Endodermal cell (in vitro differentiated cells): ENCODE measurements at regions not wholly inside any gene's neighbourhood (a gene's known extent, or its start where the extent isn't known, plus 50 kb on each side); places are given as distances from the start of the nearest gene placed in this dataset.

Experiments used
- DNase-seq: peaks from one replicate; pipeline ENCODE4 v3.0.0-alpha.2; 2017
- H3K27ac ChIP-seq: 2 replicates; pipeline ENCODE4 v1.5.1; 2013; ENCODE audit warnings: mild to moderate bottlenecking, low read depth, low read length, moderate library complexity
- H3K27me3 ChIP-seq: 2 replicates; pipeline ENCODE4 v1.6.1; 2013; ENCODE audit warnings: mild to moderate bottlenecking, low read length, moderate library complexity; ENCODE audit not compliant: insufficient read depth, control insufficient read depth, poor library complexity, severe bottlenecking
- H3K36me3 ChIP-seq: 2 replicates; pipeline ENCODE4 v1.7.0; 2013; ENCODE audit warnings: mild to moderate bottlenecking, low read length, moderate library complexity; ENCODE audit not compliant: control insufficient read depth, insufficient read depth
- H3K4me1 ChIP-seq: one replicate; pipeline ENCODE4 v1.7.0; 2013; ENCODE audit warnings: low read length; ENCODE audit not compliant: control insufficient read depth, insufficient read depth
- H3K4me3 ChIP-seq: 2 replicates; pipeline ENCODE4 v1.5.1; 2013; ENCODE audit warnings: mild to moderate bottlenecking, low read length, moderate library complexity
- H3K9ac ChIP-seq: 2 replicates; pipeline ENCODE4 v1.6.1; 2013; ENCODE audit warnings: mild to moderate bottlenecking, low read length, moderate library complexity; ENCODE audit not compliant: poor library complexity, severe bottlenecking; ENCODE audit errors: extremely low read depth
- H3K9me3 ChIP-seq: 2 replicates; pipeline ENCODE4 v1.6.1; 2013; ENCODE audit warnings: mild to moderate bottlenecking, low read length, moderate library complexity; ENCODE audit not compliant: control insufficient read depth
- H3K27ac Mint-ChIP-seq: 2 replicates; pipeline ENCODE4 v1.8.0; 2020; ENCODE audit warnings: mixed read lengths
- H3K27me3 Mint-ChIP-seq: 2 replicates; pipeline ENCODE4 v1.8.0; 2021; ENCODE audit warnings: mild to moderate bottlenecking, mixed read lengths; ENCODE audit not compliant: insufficient read depth
- H3K36me3 Mint-ChIP-seq: 2 replicates; pipeline ENCODE4 v1.8.0; 2020; ENCODE audit warnings: low read depth, mixed read lengths
- H3K4me1 Mint-ChIP-seq: 2 replicates; pipeline ENCODE4 v1.8.0; 2020; ENCODE audit warnings: mixed read lengths
- H3K4me3 Mint-ChIP-seq: 2 replicates; pipeline ENCODE4 v1.8.0; 2020; ENCODE audit warnings: mild to moderate bottlenecking, moderate library complexity, mixed read lengths
- H3K9me3 Mint-ChIP-seq: 2 replicates; pipeline ENCODE4 v1.8.0; 2020; ENCODE audit warnings: mild to moderate bottlenecking, mixed read lengths
- CTCF ChIP-seq: fragments of 200-600 bp; sonication (generic); conservative IDR thresholded peaks from 2 replicates; pipeline ENCODE4 v1.5.0; 2021; ENCODE audit warnings: antibody characterized with exemption, mild to moderate bottlenecking
- WGBS, 2 experiments: methylation state at CpG; one replicate each; pipeline versions ENCODE4 v1.1.5 to v1.1.7; 2013; ENCODE audit warnings: missing lambda C conversion rate in 2 of 2, mixed read lengths in 1 of 2; ENCODE audit not compliant: insufficient coverage in 1 of 2, insufficient read length in 1 of 2; 5-methylcytosine and 5-hydroxymethylcytosine counted together

- H3K27ac Mint-ChIP-seq: no peak overlapping the region
- no peaks in the 10 kb centered on the region for H3K27me3 Mint-ChIP-seq
- 90% methylated on average over 3 of the region's 3 CpGs; no CpG with 5 or more reads in 1 of the 2 experiments for WGBS, 2 experiments
- no peak overlapping the region for H3K27ac ChIP-seq
- H3K27me3 ChIP-seq: no peaks in the 10 kb centered on the region
- no peak overlapping the region for H3K4me3 ChIP-seq
- no peaks in the 10 kb centered on the region for H3K36me3 ChIP-seq
- H3K4me3 Mint-ChIP-seq: no peak overlapping the region
- H3K9me3 Mint-ChIP-seq: no peaks in the 10 kb centered on the region
- no peaks in the 10 kb centered on the region for H3K9me3 ChIP-seq
- no peak for TF ChIP-seq CTCF
- H3K4me1 Mint-ChIP-seq: peaks cover 14% of the 10 kb centered on the region
- no peak for DNase-seq
- H3K9ac ChIP-seq: no peak overlapping the region
- no peaks in the 10 kb centered on the region for H3K4me1 ChIP-seq
- H3K36me3 Mint-ChIP-seq: no peaks in the 10 kb centered on the region
These were observed 181.2 kb upstream of the CDIN1 start for GRCh38 chr15:36398212-36398611.

GRCh38 chr15:36399276-36399675 is 180.2 kb upstream of the CDIN1 start:
- no peaks in the 10 kb centered on the region for H3K36me3 Mint-ChIP-seq
- DNase-seq: no peak
- Histone ChIP-seq H3K27me3 (no peaks in the 10 kb centered on the region), H3K4me1 (no peaks in the 10 kb centered on the region), H3K9me3 (no peaks in the 10 kb centered on the region), H3K36me3 (no peaks in the 10 kb centered on the region), H3K27ac (no peak overlapping the region), H3K4me3 (no peak overlapping the region), H3K9ac (no peak overlapping the region)
- H3K9me3 Mint-ChIP-seq: no peaks in the 10 kb centered on the region
- H3K4me3 Mint-ChIP-seq: no peak overlapping the region
- 89 to 91% methylated on average over 4 to 9 of the region's 9 CpGs for WGBS, 2 experiments
- H3K27ac Mint-ChIP-seq: no peak overlapping the region
- H3K4me1 Mint-ChIP-seq: peaks cover 21% of the 10 kb centered on the region
- no peaks in the 10 kb centered on the region for H3K27me3 Mint-ChIP-seq
- no peak for TF ChIP-seq CTCF

DNA sequence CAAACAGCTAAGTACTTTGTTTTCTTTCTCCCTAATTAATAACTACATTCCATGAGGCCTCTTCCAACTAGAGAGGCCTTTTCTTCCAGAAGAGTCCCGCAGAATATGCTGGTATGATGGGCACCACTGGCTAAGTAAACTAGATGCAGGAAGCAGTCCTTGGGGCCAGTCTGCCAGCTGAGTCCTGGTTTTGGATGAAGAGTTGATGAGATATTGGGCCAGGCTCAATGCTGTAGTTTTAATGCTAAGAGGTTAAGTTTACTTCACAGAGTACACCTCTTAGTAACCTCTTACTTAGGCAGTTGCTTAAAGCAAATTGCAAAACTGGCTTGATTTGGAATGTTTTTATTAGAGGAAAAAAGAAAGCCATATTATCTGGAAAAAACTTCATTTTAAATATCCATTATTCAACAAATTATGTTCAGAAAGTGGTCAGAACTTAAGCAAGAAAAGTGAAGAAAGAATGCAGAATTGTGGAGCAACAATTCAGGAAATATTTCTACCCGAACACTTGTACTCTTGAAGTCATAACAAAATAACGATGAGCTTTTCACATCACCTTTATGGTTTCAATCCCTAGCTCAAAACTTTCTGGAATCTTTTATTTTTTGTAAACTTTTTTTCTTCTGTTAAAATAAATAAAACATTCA is 178.4 kb upstream of the CDIN1 start:
- no peak for TF ChIP-seq CTCF
- Histone ChIP-seq H3K27ac (no peak overlapping the region), H3K27me3 (no peaks in the 10 kb centered on the region), H3K4me3 (no peak overlapping the region), H3K36me3 (no peaks in the 10 kb centered on the region), H3K9ac (no peak overlapping the region), H3K4me1 (no peaks in the 10 kb centered on the region), H3K9me3 (no peaks in the 10 kb centered on the region)
- Mint-ChIP-seq H3K4me1 (peaks cover 21% of the 10 kb centered on the region), H3K27ac (no peak overlapping the region), H3K36me3 (no peaks in the 10 kb centered on the region), H3K4me3 (no peak overlapping the region), H3K9me3 (no peaks in the 10 kb centered on the region), H3K27me3 (no peaks in the 10 kb centered on the region)
- 93% methylated on average over 3 of the region's 3 CpGs; no CpG with 5 or more reads in 1 of the 2 experiments for WGBS, 2 experiments
- no peak for DNase-seq
